ACC112 (cell line): ENCODE measurements at regions not wholly inside any gene's neighbourhood (a gene's known extent, or its start where the extent isn't known, plus 50 kb on each side); places are given as distances from the start of the nearest gene placed in this dataset.
"Not testable (repeated sequence)": the region's sequence is repeated elsewhere in the genome, so short reads cannot be mapped to it uniquely, and the experiment has no call there.

ENCODE experiments used
- H2AFZ ChIP-seq: fragments of 200-600 bp; sonication (generic); one replicate; pipeline ENCODE4 v1.6.0; 2017; ENCODE audit warnings: antibody characterized with exemption, low read length; ENCODE audit not compliant: unreplicated experiment
- H3K27ac ChIP-seq: fragments of 200-600 bp; sonication (generic); 2 replicates; pipeline ENCODE4 v1.5.1; 2014; ENCODE audit warnings: low read depth, mild to moderate bottlenecking, antibody characterized with exemption, low read length, moderate library complexity
- H3K27me3 ChIP-seq: fragments of 200-600 bp; sonication (generic); 2 replicates; pipeline ENCODE4 v1.6.1; 2014; ENCODE audit warnings: mild to moderate bottlenecking, antibody characterized with exemption, low read length, moderate library complexity, mixed read lengths; ENCODE audit not compliant: insufficient read depth
- H3K36me3 ChIP-seq: fragments of 200-600 bp; sonication (generic); 2 replicates; pipeline ENCODE4 v1.6.1; 2016; ENCODE audit warnings: mild to moderate bottlenecking, antibody characterized with exemption, low read length, moderate library complexity, mixed read lengths; ENCODE audit not compliant: insufficient read depth
- H3K4me1 ChIP-seq: fragments of 200-600 bp; sonication (generic); one replicate; pipeline ENCODE4 v1.6.1; 2016; ENCODE audit warnings: low read length, mixed read lengths; ENCODE audit not compliant: insufficient read depth, unreplicated experiment, control insufficient read depth
- H3K4me3 ChIP-seq: fragments of 200-600 bp; sonication (generic); 2 replicates; pipeline ENCODE4 v1.5.1; 2014; ENCODE audit warnings: mild to moderate bottlenecking, low read depth, low read length
- H3K79me2 ChIP-seq: fragments of 200-600 bp; sonication (generic); one replicate; pipeline ENCODE4 v1.6.0; 2016; ENCODE audit warnings: low read length; ENCODE audit not compliant: control insufficient read depth, unreplicated experiment, insufficient read depth

GRCh38 chr5:53399926-53400697, 80.3 kb upstream of the FST start:
- H3K79me2 ChIP-seq, result no peaks in the 10 kb centered on the region
- no peak overlapping the region for H3K4me3 ChIP-seq
- H3K4me1 ChIP-seq, result peaks cover 39% of the 10 kb centered on the region
- no peaks in the 10 kb centered on the region for H3K27me3 ChIP-seq
- peak overlapping the region; percentile 66 for H3K27ac ChIP-seq
- peak overlapping the region; percentile 7 for H2AFZ ChIP-seq
- no peaks in the 10 kb centered on the region for H3K36me3 ChIP-seq

DNA sequence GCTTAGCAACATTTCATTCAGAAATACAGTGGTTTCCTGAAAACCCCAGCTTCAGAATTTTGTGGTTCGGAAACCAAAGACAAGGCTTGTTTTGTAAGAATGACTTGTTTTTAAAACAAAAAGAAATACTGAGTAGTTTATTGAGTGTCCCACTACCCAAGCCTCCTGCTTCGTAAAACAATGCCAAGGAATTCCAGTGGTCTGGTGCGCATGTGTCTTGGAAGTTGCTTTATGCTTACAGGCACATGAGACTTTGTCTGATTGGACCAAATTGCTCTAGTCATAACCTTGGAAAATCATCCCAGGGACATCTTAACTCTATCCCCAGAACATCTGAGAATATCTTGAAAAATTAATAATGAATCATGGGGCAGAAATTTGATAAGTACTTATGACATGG, 77.1 kb upstream of the FST start:
- Histone ChIP-seq H2AFZ (no peak overlapping the region), H3K79me2 (no peaks in the 10 kb centered on the region), H3K4me1 (peaks cover 46% of the 10 kb centered on the region), H3K27me3 (no peaks in the 10 kb centered on the region), H3K36me3 (peaks cover 4% of the 10 kb centered on the region; the same call in 1 of the 2 replicates), H3K4me3 (no peak overlapping the region), H3K27ac (no peak overlapping the region; the same call in 1 of the 2 replicates)

- Histone ChIP-seq H3K27ac (peak overlapping the region; percentile 8; the same call in 1 of the 2 replicates), H2AFZ (no peak overlapping the region), H3K4me1 (peaks cover 41% of the 10 kb centered on the region), H3K27me3 (no peaks in the 10 kb centered on the region), H3K36me3 (peaks cover 4% of the 10 kb centered on the region; the same call in 1 of the 2 replicates), H3K4me3 (no peak overlapping the region), H3K79me2 (no peaks in the 10 kb centered on the region)
These were observed 76.7 kb upstream of the FST start for GRCh38 chr5:53403758-53404157.

GRCh38 chr5:53405396-53405795, 75.0 kb upstream of the FST start:
- H3K27ac ChIP-seq, result no peak overlapping the region
- H3K4me3 ChIP-seq, result no peak overlapping the region
- no peaks in the 10 kb centered on the region for H3K79me2 ChIP-seq
- H3K27me3 ChIP-seq, result no peaks in the 10 kb centered on the region
- peaks cover 32% of the 10 kb centered on the region for H3K4me1 ChIP-seq
- peaks cover 4% of the 10 kb centered on the region; the same call in 1 of the 2 replicates for H3K36me3 ChIP-seq
- H2AFZ ChIP-seq, result no peak overlapping the region

DNA sequence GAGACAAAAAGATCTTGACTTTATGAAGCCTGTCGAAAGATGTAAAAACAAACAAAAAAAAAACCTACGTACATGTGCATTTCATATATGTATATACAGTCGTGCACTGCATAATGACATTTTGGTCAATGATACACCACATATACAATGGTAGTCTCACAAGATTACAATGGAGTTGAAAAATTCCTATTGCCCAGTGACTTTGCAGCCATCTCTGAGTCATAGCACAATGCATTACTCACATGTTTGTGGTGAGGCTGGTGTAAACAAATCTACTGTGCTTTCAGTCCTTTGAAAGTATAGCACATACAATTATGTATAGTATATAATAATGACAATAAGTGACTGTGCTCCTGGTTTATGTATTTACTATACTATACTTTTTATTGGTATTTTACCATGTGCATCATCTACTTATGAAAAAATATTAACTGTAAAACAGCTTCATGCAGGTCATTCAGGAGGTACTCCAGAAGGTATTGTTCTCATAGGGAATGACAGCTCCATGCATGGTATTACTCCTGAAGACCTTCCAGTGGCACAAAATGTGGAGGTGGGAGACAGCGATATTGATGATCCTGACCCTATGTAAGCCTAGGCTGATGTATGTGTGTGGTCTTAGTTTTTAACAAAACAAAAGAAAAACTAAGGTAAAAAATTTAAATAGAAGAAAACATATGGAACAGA, 73.7 kb upstream of the FST start:
- Histone ChIP-seq H3K4me3 (no peak overlapping the region), H3K79me2 (no peaks in the 10 kb centered on the region), H3K27ac (peak overlapping the region; percentile 83), H3K4me1 (peaks cover 38% of the 10 kb centered on the region), H2AFZ (no peak overlapping the region), H3K36me3 (peaks cover 4% of the 10 kb centered on the region; the same call in 1 of the 2 replicates), H3K27me3 (no peaks in the 10 kb centered on the region)

- no peak overlapping the region for H3K4me3 ChIP-seq
- peaks cover 42% of the 10 kb centered on the region for H3K4me1 ChIP-seq
- no peaks in the 10 kb centered on the region for H3K27me3 ChIP-seq
- peaks cover 4% of the 10 kb centered on the region; the same call in 1 of the 2 replicates for H3K36me3 ChIP-seq
- no peaks in the 10 kb centered on the region for H3K79me2 ChIP-seq
- H3K27ac ChIP-seq, result peak overlapping the region; percentile 83
- no peak overlapping the region for H2AFZ ChIP-seq
These were observed 73.1 kb upstream of the FST start for GRCh38 chr5:53407373-53407772.

- Histone ChIP-seq H2AFZ (peak overlapping the region; percentile 91), H3K36me3 (no peaks in the 10 kb centered on the region; the same call in 1 of the 2 replicates), H3K27ac (peak overlapping the region; percentile 68), H3K4me1 (peaks cover 34% of the 10 kb centered on the region), H3K4me3 (peak overlapping the region; percentile 66), H3K79me2 (no peaks in the 10 kb centered on the region), H3K27me3 (no peaks in the 10 kb centered on the region)
These were observed 69.0 kb upstream of the FST start for GRCh38 chr5:53411388-53411787.

DNA sequence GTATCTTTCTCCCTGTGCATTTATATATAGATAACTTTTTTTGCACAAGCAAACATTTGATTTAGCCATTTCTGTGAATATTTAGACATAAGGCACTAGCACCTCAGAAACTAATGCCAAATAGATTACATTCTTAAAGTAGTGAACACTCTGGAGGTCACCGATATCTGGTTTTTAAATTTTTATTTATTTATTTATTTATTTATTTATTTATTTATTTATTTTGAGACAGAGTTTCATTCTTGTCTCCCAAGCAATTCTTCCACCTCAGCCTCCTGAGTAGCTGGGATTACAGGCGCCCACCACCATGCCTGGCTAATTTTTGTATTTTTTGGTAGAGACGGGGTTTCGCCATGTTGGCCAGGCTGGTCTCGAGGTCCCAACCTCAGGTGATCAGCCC, 67.9 kb upstream of the FST start:
- H3K4me1 ChIP-seq, result peaks cover 24% of the 10 kb centered on the region
- H3K27me3 ChIP-seq, H2AFZ ChIP-seq, H3K79me2 ChIP-seq, H3K36me3 ChIP-seq, H3K4me3 ChIP-seq, H3K27ac ChIP-seq: not testable (repeated sequence)

GRCh38 chr5:53416144-53416738, 64.2 kb upstream of the FST start:
- no peak overlapping the region for H2AFZ ChIP-seq
- H3K79me2 ChIP-seq, result no peaks in the 10 kb centered on the region
- no peaks in the 10 kb centered on the region for H3K36me3 ChIP-seq
- H3K27me3 ChIP-seq, result no peaks in the 10 kb centered on the region
- no peak overlapping the region for H3K4me3 ChIP-seq
- H3K27ac ChIP-seq, result no peak overlapping the region
- H3K4me1 ChIP-seq, result peaks cover 37% of the 10 kb centered on the region

- Histone ChIP-seq H3K4me1 (peaks cover 42% of the 10 kb centered on the region), H2AFZ (no peak overlapping the region), H3K27me3 (no peaks in the 10 kb centered on the region), H3K4me3 (peak overlapping the region; percentile 12; the same call in 1 of the 2 replicates), H3K79me2 (no peaks in the 10 kb centered on the region), H3K27ac (peak overlapping the region; percentile 100), H3K36me3 (no peaks in the 10 kb centered on the region)
These were observed 62.0 kb upstream of the FST start for GRCh38 chr5:53418409-53418808.
